IMR-90 (cell line): ENCODE measurements at regions not wholly inside any gene's neighbourhood (a gene's known extent, or its start where the extent isn't known, plus 50 kb on each side); places are given as distances from the start of the nearest gene placed in this dataset.

Experiments
- ATAC-seq: fragments of 200-7000 bp; cut with Tn5 transposase; 2 replicates; pipeline ENCODE4 v1.9.1; 2020; ENCODE audit warnings: low read depth, mild to moderate bottlenecking, moderate library complexity
- BruUV-seq: library from RNA; stranded (reverse); fragments of 400-500 nt; replicated peaks from 2 replicates; lab custom pipeline; 2021; lab: Mats Ljungman, UMichigan
- CTCF ChIA-PET: fragments of 300-600 bp; formaldehyde crosslinking; extraction: SDS; loops from one replicate; lab custom pipeline; 2021; ENCODE audit warnings: antibody characterized with exemption; lab: Yijun Ruan, JAX
- POLR2A ChIA-PET: fragments of 300-600 bp; sonication (Branson Sonifier 250); formaldehyde crosslinking; loops from one replicate; lab custom pipeline; 2022; ENCODE audit warnings: antibody characterized with exemption; ENCODE audit not compliant: unreplicated experiment; lab: Charles Lee
- DNase-seq: peaks from one replicate; pipeline ENCODE4 v3.0.0; 2013
- H2AFZ ChIP-seq: replicated peaks from 2 replicates; pipeline ENCODE3; 2013; ENCODE audit warnings: low read length, mild to moderate bottlenecking; ENCODE audit not compliant: poor library complexity
- H2AK5ac ChIP-seq: 2 replicates; pipeline ENCODE4 v1.6.1; 2013; ENCODE audit warnings: low read depth, low read length, inconsistent platforms
- H2AK9ac ChIP-seq: replicated peaks from 2 replicates; pipeline ENCODE3; 2013; ENCODE audit warnings: mild to moderate bottlenecking, low read depth, low read length, moderate library complexity; ENCODE audit not compliant: poor library complexity
- H2BK120ac ChIP-seq: 2 replicates; pipeline ENCODE4 v1.6.1; 2013; ENCODE audit warnings: low read depth, low read length, inconsistent platforms
- H2BK15ac ChIP-seq: 3 replicates; pipeline ENCODE4 v1.6.1; 2013; ENCODE audit warnings: low read depth, low read length, inconsistent platforms
- H2BK20ac ChIP-seq: 2 replicates; pipeline ENCODE4 v1.6.1; 2013; ENCODE audit warnings: low read depth, mild to moderate bottlenecking, inconsistent platforms, low read length, moderate library complexity
- H2BK5ac ChIP-seq: 2 replicates; pipeline ENCODE4 v1.6.1; 2013; ENCODE audit warnings: mild to moderate bottlenecking, low read depth, low read length, inconsistent platforms; ENCODE audit not compliant: poor library complexity, severe bottlenecking
- H3K14ac ChIP-seq: replicated peaks from 2 replicates; pipeline ENCODE4 v1.6.1; 2013; ENCODE audit warnings: low read depth, low read length, inconsistent platforms
- H3K18ac ChIP-seq: 2 replicates; pipeline ENCODE4 v1.6.1; 2013; ENCODE audit warnings: low read depth, low read length, control low read depth
- H3K23ac ChIP-seq: 2 replicates; pipeline ENCODE4 v1.6.1; 2013; ENCODE audit warnings: low read depth, low read length, inconsistent platforms
- H3K27ac ChIP-seq: 2 replicates; pipeline ENCODE4 v1.5.1; 2013; ENCODE audit warnings: mild to moderate bottlenecking, control low read depth, low read length; ENCODE audit not compliant: insufficient read depth
- H3K27me3 ChIP-seq: 2 replicates; pipeline ENCODE4 v1.6.1; 2013; ENCODE audit warnings: low read length; ENCODE audit not compliant: control insufficient read depth, insufficient read depth
- H3K36me3 ChIP-seq: 2 replicates; pipeline ENCODE4 v1.6.1; 2013; ENCODE audit warnings: low read length, mixed read lengths; ENCODE audit not compliant: control insufficient read depth, insufficient read depth
- H3K4ac ChIP-seq: 2 replicates; pipeline ENCODE4 v1.6.1; 2013; ENCODE audit warnings: low read depth, low read length, inconsistent platforms
- H3K4me1 ChIP-seq: 2 replicates; pipeline ENCODE4 v1.6.1; 2013; ENCODE audit warnings: low read length, mixed read lengths; ENCODE audit not compliant: control insufficient read depth, insufficient read depth
- H3K4me2 ChIP-seq: 2 replicates; pipeline ENCODE4 v1.6.1; 2013; ENCODE audit warnings: low read depth, mild to moderate bottlenecking, control low read depth, low read length, moderate library complexity
- H3K4me3 ChIP-seq: 2 replicates; pipeline ENCODE4 v1.5.1; 2013; ENCODE audit warnings: low read depth, mild to moderate bottlenecking, control low read depth, low read length, moderate library complexity; ENCODE audit not compliant: insufficient read depth
- H3K56ac ChIP-seq: 2 replicates; pipeline ENCODE4 v1.6.1; 2013; ENCODE audit warnings: low read length, inconsistent platforms; ENCODE audit not compliant: insufficient read depth; ENCODE audit errors: extremely low read depth
- H3K79me1 ChIP-seq, 2 experiments: 2 replicates each; pipeline ENCODE4 v1.6.1; 2013; ENCODE audit warnings: low read length in 2 of 2, inconsistent platforms in 1 of 2, low read depth in 1 of 2
- H3K9ac ChIP-seq: 2 replicates; pipeline ENCODE4 v1.6.1; 2013; ENCODE audit warnings: low read depth, low read length, control low read depth
- H3K9me1 ChIP-seq: 2 replicates; pipeline ENCODE4 v1.6.1; 2013; ENCODE audit warnings: low read length, inconsistent platforms; ENCODE audit not compliant: insufficient read depth
- H3K9me3 ChIP-seq: 2 replicates; pipeline ENCODE4 v1.6.1; 2013; ENCODE audit warnings: low read length; ENCODE audit not compliant: control insufficient read depth, insufficient read depth
- H4K20me1 ChIP-seq: 2 replicates; pipeline ENCODE4 v1.6.1; 2013; ENCODE audit warnings: low read length, inconsistent platforms; ENCODE audit not compliant: insufficient read depth
- H4K5ac ChIP-seq: 2 replicates; pipeline ENCODE4 v1.6.1; 2013; ENCODE audit warnings: mild to moderate bottlenecking, low read depth, low read length, control low read depth
- H4K8ac ChIP-seq, 2 experiments: 2 replicates each; pipeline ENCODE4 v1.6.1; 2013; ENCODE audit warnings: low read depth in 2 of 2, low read length in 2 of 2, control low read depth in 1 of 2, inconsistent platforms in 1 of 2
- H4K91ac ChIP-seq: 2 replicates; pipeline ENCODE4 v1.6.1; 2013; ENCODE audit warnings: low read depth, low read length, inconsistent platforms; ENCODE audit not compliant: insufficient read depth
- ELK1 ChIP-seq: fragments of 150-350 bp; IDR thresholded peaks from 2 replicates; pipeline ENCODE4 v1.6.1; 2016; ENCODE audit warnings: low read depth, mild to moderate bottlenecking, low read length, moderate library complexity, borderline replicate concordance
- FOS ChIP-seq: fragments of 150-350 bp; IDR thresholded peaks from 2 replicates; pipeline ENCODE4 v1.6.1; 2016; ENCODE audit warnings: low read depth, low read length
- MAZ ChIP-seq: IDR thresholded peaks from 2 replicates; pipeline ENCODE4 v1.6.1; 2012; ENCODE audit warnings: low read depth, mild to moderate bottlenecking, low read length, improper control_type of control experiment, moderate library complexity, borderline replicate concordance
- MXI1 ChIP-seq: IDR thresholded peaks from 2 replicates; pipeline ENCODE4 v1.6.1; 2012; ENCODE audit warnings: low read depth, mild to moderate bottlenecking, low read length, moderate library complexity, borderline replicate concordance
- POLR2A ChIP-seq: IDR thresholded peaks from 2 replicates; pipeline ENCODE4 v1.6.1; 2012; ENCODE audit warnings: mild to moderate bottlenecking, low read depth, low read length
- USF2 ChIP-seq: fragments of 150-350 bp; IDR thresholded peaks from 2 replicates; pipeline ENCODE4 v1.6.1; 2017; ENCODE audit warnings: mild to moderate bottlenecking, antibody characterized with exemption, low read length, low read depth
- WGBS, 2 experiments: methylation state at CpG; one replicate each; pipeline versions ENCODE4 v1.1.5 to v1.1.7; 2013; ENCODE audit warnings: missing lambda C conversion rate in 2 of 2; ENCODE audit not compliant: insufficient read length in 1 of 2; ENCODE audit errors: extremely low coverage in 2 of 2; 5-methylcytosine and 5-hydroxymethylcytosine counted together
- dilution Hi-C: fragments of 300-500 bp; cut with HindIII; formaldehyde crosslinking; loops from one replicate; pipeline ENCODE4 v1.14.3; 2018; ENCODE audit warnings: low sequenced_read_pairs; ENCODE audit not compliant: unreplicated experiment
- in situ Hi-C: fragments of 300-500 bp; cut with MboI; formaldehyde crosslinking; loops from 3 replicates; pipeline ENCODE4 v1.14.3; 2019; ENCODE audit warnings: low sequenced_read_pairs, inconsistent platforms, mixed read lengths
- intact Hi-C: fragments of 100-400 bp; cut with micrococcal nuclease; formaldehyde crosslinking; loops from 2 replicates; pipeline ENCODE4 v1.10.0; 2022

GRCh38 chr11:130533871-130534270 lies 85.4 kb downstream of the ADAMTS15 start:
- Histone ChIP-seq H3K9me3 (no peaks in the 10 kb centered on the region), H4K91ac (no peak overlapping the region), H2BK120ac (no peak overlapping the region), H3K27ac (no peak overlapping the region), H2AK9ac (no peak overlapping the region), H2BK15ac (no peak overlapping the region), H3K9ac (no peak overlapping the region), H3K79me1 (no peaks in the 10 kb centered on the region), H3K27me3 (peaks cover 3% of the 10 kb centered on the region; the same call in 1 of the 2 replicates), H4K8ac (no peak overlapping the region), H3K23ac (no peak overlapping the region), H2BK20ac (no peak overlapping the region), H3K36me3 (no peaks in the 10 kb centered on the region), H4K5ac (no peak overlapping the region), H3K4ac (no peak overlapping the region), H3K9me1 (peaks cover 3% of the 10 kb centered on the region; the same call in 1 of the 2 replicates), H3K4me3 (no peak overlapping the region), H2AK5ac (no peak overlapping the region), H4K20me1 (no peaks in the 10 kb centered on the region), H2AFZ (no peak overlapping the region), H3K14ac (no peak overlapping the region), H3K18ac (no peak overlapping the region), H3K4me1 (peaks cover 1% of the 10 kb centered on the region), H3K4me2 (no peak overlapping the region), H2BK5ac (no peak overlapping the region), H3K56ac (no peak overlapping the region)
- in situ Hi-C loops: no loop called here
- DNase-seq (no peak), ATAC-seq (no peak)
- no TSS peak for BruUV-seq
- CTCF ChIA-PET: no interaction called here
- dilution Hi-C loops: no loop called here
- TF ChIP-seq MAZ: no peak
- no peak for TF ChIP-seq POLR2A
- no peak for TF ChIP-seq ELK1
- TF ChIP-seq USF2: no peak
- TF ChIP-seq MXI1: no peak
- no peak for TF ChIP-seq FOS
- no CpG with 5 or more reads among the region's 5 CpGs for WGBS, 2 experiments
- POLR2A ChIA-PET: no interaction called here
- intact Hi-C loops: no loop called here
